ENCODE measurements at regions not wholly inside any gene's neighbourhood (a gene's known extent, or its start where the extent isn't known, plus 50 kb on each side); places are given as distances from the start of the nearest gene placed in this dataset.

DNA sequence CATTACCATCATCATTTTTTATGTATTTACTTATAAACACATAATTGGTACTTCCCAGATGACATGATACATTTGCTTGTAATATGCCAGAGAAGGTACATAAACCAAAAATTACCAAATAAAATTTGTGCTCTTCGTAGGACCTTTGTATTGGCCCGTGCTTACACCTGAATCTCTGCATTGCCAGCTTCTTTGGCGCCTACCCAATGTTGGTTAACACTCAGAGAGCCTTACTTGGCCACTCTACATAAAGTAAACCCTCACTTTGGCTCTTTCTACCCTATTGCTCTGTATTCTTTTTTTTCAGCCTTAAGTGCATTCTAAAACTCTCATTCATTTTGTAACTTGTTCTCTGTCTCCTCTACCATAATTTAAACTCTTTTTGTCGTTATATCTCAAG, 148.1 kb upstream of the ZNF608 start:
- TF ChIP-seq, protein P1, sequence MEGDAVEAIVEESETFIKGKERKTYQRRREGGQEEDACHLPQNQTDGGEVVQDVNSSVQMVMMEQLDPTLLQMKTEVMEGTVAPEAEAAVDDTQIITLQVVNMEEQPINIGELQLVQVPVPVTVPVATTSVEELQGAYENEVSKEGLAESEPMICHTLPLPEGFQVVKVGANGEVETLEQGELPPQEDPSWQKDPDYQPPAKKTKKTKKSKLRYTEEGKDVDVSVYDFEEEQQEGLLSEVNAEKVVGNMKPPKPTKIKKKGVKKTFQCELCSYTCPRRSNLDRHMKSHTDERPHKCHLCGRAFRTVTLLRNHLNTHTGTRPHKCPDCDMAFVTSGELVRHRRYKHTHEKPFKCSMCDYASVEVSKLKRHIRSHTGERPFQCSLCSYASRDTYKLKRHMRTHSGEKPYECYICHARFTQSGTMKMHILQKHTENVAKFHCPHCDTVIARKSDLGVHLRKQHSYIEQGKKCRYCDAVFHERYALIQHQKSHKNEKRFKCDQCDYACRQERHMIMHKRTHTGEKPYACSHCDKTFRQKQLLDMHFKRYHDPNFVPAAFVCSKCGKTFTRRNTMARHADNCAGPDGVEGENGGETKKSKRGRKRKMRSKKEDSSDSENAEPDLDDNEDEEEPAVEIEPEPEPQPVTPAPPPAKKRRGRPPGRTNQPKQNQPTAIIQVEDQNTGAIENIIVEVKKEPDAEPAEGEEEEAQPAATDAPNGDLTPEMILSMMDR (conservative IDR thresholded peaks at IDR 0.05; ENCODE audit: low read length), result no peak
- TF ChIP-seq EZH2phosphoT487 (IDR thresholded peaks at IDR 0.05; ENCODE audit: borderline replicate concordance, low read depth, low read length), result no peak
